Activated CD4-positive, CD25-positive, alpha-beta regulatory T cell treated with anti-CD3 and anti-CD28 coated beads, Interleukin-2, amount 50 U/mL, for 72 hours (primary cell): ENCODE measurements at regions not wholly inside any gene's neighbourhood (a gene's known extent, or its start where the extent isn't known, plus 50 kb on each side); places are given as distances from the start of the nearest gene placed in this dataset.
"Not testable (repeated sequence)": the region's sequence is repeated elsewhere in the genome, so short reads cannot be mapped to it uniquely, and the experiment has no call there.

Experiments
- DNase-seq: peaks from one replicate; pipeline ENCODE4 v3.0.0; 2021

DNA sequence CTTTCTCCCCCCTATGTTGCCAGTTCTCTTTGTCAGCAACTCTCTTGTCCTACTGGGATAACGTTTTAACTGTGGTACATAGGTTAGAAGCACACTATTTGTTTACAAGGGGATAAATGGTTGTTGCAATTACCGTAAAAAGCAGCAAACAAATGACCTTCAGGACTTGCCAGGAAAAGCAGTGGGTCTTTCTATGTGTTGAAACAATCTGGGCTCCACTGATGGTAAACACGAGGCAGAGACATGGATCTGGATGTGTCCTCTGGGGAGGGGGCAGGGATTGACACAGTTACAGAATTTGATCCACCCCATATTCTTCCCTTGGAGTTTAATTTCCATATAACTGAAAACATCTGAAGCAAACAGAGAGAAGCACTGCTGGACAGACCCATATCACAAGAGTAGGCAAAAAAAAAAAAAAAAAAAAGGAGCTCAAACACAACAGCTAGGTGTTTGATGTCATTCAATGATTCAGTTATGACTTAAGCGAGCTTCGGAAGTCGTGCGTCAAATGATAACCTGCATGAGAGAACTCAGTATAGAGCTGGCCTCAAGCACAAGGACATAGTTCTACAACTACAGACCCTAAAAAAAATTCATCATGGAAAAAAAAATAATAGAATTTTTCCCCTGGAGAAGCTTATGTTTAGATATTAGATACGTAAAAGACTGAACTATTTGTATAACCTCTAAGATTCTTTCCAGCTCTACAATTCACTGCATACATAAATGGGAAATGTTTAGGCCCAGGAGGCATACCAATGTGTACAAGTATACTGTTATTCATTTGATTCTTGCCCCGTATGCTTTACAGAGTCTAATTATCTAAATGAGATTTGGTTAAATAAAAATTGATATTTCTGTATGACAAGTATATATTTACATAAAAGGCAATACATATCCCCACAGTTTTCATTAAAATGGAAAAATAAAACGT, 127.7 kb downstream of the ALDH8A1 start:
- no peak for DNase-seq

GRCh38 chr6:134821397-134821796, 128.5 kb downstream of the ALDH8A1 start:
- no peak for DNase-seq

DNA sequence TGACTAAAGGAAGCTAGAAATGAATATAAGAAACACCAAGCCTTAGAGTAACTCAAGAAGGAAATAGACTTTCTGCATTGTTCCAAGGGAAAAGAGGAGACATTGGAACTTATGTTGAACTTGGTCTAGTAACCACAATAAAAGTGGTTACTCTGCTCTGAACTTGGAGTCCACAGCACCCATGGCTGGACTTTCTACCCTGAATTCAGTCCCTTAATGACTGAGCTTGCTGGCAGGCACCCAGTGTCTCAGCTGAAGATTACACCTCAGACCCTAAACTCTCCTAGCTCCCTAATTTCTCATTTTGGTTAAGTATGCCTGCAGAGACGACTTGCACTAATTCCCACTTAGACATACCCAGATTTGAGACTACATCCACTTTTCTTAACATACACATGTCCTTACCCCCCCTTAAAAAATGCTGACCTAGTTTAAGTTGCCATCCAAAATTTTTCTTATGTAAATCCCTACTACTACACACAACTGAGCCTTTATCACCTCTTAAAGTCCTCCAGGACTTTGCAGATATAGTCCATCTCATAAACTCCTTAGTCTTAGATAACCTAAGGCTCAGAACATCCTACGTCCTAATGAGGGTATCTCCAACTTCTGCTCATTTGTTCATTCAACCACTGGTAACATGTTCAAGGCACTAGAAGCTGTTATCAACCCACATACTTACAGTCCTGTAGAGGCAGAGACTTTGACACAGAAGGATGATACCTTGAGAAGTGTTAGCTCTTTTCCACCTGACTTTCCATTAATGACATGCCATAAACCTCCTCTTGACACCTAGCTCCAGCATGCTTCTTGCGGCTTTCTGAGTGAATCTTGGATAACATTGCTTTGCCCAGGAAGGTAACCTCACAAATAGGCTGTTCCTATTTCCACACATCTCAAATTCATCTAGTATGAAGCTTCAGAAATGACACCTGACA, 129.8 kb downstream of the ALDH8A1 start:
- no peak for DNase-seq

DNA sequence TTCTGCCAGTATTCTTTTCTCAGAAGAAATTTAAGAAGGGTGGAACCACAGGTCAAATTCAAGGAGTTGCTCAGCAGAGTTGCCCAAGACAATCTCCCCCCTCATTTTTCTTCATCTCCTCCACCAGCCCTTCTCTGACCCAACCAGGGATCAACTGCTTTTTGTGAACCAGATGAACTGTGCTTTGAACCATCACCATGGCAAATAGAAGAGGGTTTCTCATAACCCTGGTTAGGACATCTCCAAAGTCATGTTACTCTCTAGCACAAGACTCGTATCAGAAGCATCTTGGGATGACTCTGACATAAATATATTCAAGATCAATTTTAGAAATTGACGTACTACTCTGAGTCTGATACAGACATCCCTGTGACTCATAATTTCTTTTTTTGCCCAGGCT, 130.7 kb downstream of the ALDH8A1 start:
- DNase-seq: no peak

- no peak for DNase-seq
Observed at GRCh38 chr6:134817448-134817847, 132.5 kb downstream of the ALDH8A1 start.

DNA sequence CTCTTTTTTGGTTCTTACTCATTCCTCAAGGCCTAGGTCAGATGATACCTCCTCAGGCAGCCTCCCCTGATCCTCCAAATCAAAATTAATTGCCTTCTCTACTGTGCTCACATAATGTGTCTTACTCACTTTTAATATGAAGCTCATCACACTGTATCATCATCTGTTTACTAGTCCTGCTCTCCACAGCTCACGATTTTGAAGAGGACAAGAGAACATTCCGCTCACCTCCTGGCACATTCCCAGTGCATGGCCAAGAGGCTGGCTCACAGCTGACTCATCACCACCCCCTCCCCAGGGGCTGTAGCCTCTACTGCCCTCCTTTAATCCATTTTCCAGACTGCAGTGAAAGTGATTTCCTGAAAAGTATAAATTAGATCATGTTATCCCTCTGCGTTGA, 133.1 kb downstream of the ALDH8A1 start:
- no peak for DNase-seq

DNA sequence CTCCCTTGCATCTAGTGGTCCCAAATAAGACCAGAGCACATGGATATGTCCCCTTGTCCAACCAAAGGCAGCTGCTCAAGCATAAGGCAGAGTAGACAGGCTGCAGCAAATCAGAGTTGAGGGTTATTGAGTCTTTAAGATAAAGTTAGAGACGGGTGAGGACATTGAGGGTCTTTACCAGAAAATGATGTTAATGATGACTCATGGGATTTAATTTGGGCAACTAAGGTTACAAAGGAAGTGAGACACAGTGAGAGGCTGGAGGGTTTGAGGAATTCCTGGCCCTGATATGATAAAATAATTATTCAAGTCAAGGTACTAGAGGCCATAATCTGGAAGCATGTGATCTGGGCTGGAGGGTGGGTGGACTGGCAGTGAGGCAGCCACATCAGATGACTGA, 133.6 kb downstream of the ALDH8A1 start:
- no peak for DNase-seq

- no peak for DNase-seq
Observed at GRCh38 chr6:134814076-134814695, 135.7 kb downstream of the ALDH8A1 start.

DNA sequence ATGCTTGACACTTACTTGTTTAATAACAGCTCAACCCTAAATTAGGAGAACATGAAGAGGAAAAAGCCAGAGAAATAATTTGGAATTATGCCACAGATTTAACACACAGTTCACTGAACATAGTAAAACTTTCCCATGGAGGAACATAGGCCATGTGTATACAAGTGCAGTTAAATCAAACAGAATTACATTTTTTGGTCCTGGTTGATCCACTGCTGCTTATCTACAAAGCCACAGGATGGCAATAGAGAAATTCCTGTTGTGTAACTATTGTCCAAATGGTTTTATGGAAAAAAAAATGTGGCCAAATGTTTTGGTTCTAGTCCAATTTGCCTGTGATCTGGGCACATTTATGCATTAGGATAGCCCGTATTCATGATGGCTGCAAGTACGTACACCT, 136.8 kb downstream of the ALDH8A1 start:
- DNase-seq: no peak

DNA sequence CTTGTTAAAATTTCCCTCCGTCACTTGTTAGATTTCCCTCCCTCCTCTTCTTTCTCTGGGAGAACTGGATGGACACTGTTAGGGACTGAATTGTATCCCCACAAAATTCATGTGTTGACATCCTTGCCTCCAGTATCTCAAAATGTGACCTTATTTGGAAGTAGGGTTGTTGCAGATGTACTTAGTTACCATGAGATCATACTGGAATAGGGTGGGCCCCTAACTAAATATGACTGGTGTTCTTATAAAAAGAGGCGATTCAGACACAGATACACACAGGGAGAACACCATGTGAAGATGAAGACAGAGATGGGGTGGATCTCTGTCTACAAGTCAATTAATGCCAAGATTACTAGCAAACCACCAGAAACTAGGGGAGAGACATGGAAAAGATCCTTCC, 139.5 kb downstream of the ALDH8A1 start:
- no peak for DNase-seq

GRCh38 chr6:134809130-134809529, 140.8 kb downstream of the ALDH8A1 start:
- no peak for DNase-seq

GRCh38 chr6:134806180-134806798, 143.6 kb downstream of the ALDH8A1 start:
- DNase-seq: no peak

DNA sequence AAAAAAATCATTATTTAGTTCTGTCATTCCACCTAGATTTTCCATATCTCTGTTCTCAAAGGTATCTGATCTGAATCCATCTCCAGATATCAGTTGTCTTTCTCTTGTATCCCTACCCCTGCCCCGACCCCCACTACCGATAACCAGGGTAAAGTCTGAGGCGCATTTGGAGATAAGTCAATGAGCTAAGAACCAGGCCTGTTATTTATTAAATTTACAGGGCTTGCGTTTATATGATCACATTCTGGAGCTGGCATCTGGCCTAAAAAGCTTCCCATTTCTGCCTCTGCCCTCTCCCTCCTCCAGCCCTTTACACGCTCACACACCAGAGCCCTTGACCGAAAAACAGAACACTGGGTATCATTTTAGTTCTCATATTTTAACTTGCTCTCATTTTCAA, 144.7 kb downstream of the ALDH8A1 start:
- no peak for DNase-seq

DNA sequence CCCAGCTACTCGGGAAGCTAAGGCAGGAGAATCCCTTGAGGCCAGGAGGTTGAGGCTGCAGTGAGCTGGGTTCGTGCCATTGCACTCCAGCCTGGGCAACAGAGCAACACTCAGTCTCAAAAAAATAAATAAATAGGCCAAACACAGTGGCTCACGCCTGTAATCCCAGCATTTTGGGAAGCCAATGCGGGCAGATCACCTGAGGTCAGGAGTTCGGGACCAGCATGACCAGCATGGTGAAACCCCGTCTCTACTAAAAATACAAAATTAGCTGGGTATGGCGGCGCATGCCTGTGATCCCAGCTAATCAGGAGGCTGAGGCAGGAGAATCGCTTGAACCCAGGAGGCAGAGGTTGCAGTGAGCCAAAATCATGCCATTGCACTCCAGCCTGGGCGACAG, 145.6 kb downstream of the ALDH8A1 start:
- not testable (repeated sequence) for DNase-seq

- no peak for DNase-seq
Observed at GRCh38 chr6:134802426-134803058, 147.4 kb downstream of the ALDH8A1 start.

GRCh38 chr6:134797400-134798113, 152.3 kb downstream of the ALDH8A1 start:
- DNase-seq: no peak

DNA sequence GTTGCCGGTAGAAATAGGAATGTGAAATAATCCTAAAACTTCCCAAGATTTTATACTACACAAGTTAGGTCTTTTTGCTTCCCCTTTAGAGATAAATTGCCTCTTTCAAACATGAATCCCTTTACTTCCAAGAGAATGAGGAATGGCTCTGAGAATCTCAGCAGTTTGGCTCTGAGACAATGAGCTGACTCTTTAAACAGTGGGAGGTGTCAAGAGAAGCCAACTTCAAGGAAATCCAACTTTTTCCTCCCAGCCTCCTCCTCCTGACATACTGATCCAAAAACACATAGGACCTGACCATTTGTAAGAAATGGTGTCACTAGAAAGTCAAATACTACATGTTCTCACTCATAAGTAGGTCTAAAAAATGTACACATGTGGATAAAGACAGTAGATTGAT, 154.2 kb downstream of the ALDH8A1 start:
- no peak for DNase-seq

GRCh38 chr6:134795001-134795400, 154.9 kb downstream of the ALDH8A1 start:
- no peak for DNase-seq

DNA sequence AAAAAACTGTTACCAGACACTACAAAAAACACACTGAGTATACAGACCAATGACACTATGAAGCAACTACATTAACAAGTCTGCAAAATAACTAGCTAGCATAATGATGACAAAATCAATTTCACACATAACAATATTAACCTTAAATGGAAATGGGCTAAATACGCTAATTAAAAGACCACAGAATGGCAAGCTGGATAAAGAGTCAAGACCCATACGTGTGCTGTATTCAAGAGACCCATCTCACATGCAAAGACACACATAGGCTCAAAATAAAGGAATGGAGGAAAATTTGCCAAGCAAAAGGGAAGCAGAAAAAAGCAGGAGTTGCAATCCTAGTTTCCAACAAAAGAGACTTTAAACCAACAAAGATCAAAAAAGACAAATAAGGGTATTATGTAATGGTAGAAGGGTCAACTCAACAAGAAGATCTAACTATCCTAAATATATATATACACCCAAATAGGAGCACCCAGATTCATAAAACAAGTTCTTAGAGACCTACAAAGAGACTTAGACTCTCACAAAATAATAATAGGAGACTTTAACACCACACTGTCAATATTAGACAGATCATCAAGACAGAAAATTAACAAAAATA, 158.6 kb downstream of the ALDH8A1 start:
- DNase-seq: not testable (repeated sequence)

GRCh38 chr6:134787261-134787877, 162.5 kb downstream of the ALDH8A1 start:
- DNase-seq: no peak

GRCh38 chr6:134784336-134784735, 165.6 kb downstream of the ALDH8A1 start:
- DNase-seq: no peak
